NCI-H1694 treated with DMSO at 0.1 percent for 48 hours (cell line): ENCODE measurements at regions not wholly inside any gene's neighbourhood (a gene's known extent, or its start where the extent isn't known, plus 50 kb on each side); places are given as distances from the start of the nearest gene placed in this dataset.

ENCODE experiments used
- DNase-seq: peaks from one replicate; lab custom pipeline; 2025; lab: John Stamatoyannopoulos, UW

GRCh38 chr17:79443026-79443425, 167.8 kb downstream of the RBFOX3 start:
- no peak for DNase-seq

- DNase-seq, result no peak
Measured at GRCh38 chr17:79441356-79442160, 169.3 kb downstream of the RBFOX3 start.

- no peak for DNase-seq
Measured at GRCh38 chr17:79440251-79440650, 170.6 kb downstream of the RBFOX3 start.

DNA sequence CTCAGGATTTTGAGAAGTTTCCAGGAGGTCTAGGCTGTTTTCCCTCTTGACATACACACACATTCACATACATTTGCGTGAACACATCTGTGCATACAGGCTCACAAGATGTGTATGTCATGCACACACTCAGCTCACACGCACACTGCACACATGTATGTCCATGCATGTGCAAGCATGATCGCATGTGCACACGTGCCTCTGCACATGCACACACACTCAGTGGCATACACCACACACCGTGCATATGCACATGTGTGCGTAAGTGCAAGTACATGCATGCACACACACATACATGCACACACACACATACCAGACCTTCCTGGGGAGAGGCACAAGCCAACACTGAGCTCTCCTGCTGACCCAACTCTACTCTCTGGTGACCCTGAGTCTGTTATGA, 171.4 kb downstream of the RBFOX3 start:
- no peak for DNase-seq

DNA sequence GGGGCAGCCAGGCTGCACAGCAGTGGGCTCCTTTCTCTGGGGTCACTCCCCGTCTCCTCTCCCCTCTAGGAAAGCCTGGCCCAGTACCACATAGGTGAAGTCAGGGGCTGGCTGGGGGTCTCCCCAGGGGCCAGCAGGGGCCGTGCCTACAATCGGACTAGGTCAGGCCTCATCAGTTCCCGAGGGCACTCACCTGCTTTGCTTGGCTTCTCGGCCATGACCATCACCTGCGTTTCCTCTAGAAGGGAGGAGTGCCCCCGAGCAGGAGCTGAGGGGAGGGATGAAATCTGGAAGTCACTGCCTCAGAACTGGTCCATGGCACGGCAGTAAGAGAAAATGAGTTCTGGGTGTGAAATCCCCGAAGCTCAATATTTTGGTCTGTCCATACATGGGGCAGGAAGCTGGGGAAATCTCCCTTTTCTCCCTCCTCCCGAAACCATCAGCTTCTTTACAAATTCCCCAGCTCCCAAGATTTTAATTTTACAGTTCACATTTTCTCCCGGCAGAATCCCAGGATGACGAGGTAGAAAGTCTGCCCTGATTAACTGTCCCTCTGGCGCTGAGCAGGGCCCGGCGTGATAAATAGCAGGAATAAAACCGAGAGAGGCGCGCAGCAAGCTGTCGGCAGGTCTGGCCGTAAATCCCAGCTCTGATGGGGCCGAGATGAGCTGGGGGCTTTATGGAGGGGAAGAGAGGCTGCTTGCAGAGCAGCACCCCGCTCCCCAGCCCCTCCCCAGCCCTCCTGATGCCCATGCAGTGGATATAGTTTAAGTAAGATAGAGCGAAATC, 172.1 kb downstream of the RBFOX3 start:
- no peak for DNase-seq

DNA sequence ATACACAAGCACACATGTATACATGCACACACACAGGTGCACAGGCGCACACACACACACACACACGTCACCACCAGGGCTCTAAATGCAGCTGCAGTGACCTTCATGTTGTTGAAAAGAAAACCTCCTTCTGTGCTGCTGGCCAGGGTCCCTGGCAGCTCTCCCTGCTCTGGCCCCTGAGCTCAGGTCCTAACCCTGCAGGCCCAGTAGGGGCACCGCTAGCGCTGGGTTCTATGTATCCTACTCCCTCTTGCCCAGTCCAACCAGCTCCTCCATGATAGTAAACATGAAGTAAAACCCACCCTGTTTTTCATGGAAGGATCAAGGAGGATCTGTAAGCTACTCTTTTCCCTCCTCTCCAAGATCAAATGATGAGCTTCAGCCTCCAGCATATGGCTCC, 172.8 kb downstream of the RBFOX3 start:
- DNase-seq, result no peak

DNA sequence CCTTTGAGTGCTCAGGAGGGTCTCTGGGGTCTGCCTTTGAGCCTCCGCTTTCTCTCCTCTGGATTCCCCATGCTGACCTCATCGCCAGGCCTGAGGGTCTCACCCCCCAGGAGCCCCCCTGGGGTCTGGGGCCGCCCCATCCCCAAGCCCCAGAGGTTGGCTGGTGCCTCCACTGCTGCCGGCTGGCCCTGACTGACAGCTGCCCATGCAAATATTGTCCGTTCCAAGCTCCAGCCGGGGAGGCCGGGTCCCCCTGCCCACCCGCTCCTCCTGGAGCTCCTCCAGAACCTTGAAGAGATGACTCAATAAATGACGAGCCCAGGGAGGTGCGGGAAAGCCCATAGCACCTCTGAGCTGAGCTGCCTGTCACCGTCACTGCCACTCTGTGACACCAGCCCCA, 173.8 kb downstream of the RBFOX3 start:
- DNase-seq, result no peak

- no peak for DNase-seq
Measured at GRCh38 chr17:79435962-79436361, 174.9 kb downstream of the RBFOX3 start.

DNA sequence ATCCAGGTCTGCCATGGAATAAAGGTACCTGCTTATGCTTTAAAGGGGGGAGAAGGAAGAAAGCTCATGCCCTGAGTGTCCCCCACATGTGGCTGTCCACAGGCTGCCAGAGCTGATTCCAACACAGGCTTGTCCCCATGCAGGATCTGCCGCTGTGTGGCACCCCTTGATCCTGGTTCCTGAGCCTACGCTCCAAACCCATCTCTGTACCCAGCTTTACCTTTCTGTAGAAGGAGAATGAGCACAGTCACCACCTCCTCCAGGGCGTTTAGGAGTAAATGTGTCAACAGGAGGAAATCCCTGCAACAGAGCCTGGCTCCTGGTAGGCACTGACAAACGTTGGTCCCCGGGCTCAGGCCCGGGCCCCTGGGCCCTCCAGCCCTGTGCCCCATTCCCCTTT, 175.6 kb downstream of the RBFOX3 start:
- DNase-seq, result no peak

GRCh38 chr17:79434215-79434614, 176.6 kb downstream of the RBFOX3 start:
- no peak for DNase-seq

DNA sequence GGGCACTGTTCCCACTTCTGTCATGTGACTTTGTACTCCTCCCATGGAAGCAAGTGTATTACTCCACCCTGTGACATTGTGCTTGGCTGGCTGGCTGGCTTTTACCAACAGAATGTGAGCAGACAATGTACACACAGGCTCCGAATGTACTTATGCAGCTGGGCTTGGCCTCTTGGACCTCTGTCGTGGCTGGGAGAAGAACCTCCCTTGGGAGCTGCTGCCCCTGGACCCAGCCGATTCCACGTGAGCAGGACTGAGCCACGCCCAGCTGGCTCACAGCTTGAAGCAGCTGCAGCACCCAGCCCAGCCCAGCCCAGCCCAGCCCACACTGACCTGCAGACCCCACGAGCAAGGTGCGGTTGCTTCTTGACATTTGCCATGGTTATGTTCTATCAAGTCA, 177.5 kb downstream of the RBFOX3 start:
- DNase-seq, result no peak

- DNase-seq, result no peak
Measured at GRCh38 chr17:79431175-79431574, 179.7 kb downstream of the RBFOX3 start.

DNA sequence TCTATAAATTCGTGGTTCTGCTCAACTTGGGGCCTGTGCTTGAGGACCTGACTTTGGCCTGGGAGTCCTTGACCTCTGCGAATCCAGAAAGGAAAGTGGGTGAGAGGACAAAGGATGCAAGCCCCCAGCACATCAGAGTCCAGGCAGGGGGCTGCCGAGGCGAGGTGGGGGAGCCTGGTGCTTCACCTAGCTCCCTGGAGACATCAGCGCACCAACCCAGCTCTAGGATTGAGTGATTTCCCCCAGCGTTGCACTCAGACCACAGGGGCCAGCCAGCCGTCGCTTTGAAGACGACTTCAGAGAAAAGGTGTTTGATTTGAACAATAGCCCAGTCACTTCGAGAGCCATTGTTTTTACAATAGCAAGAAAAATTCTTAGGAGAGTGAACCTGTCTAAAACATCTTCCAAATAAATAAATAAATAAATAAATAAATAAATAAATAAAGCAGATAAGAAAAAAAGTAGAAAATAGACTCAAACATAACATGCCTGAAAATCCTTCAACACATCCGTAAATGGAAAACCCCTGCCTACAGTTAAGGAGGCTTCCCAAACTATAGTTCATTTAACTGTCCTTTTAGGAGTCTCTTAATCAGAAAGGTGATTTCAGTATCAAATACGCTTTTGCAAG, 180.9 kb downstream of the RBFOX3 start:
- DNase-seq, result no peak

DNA sequence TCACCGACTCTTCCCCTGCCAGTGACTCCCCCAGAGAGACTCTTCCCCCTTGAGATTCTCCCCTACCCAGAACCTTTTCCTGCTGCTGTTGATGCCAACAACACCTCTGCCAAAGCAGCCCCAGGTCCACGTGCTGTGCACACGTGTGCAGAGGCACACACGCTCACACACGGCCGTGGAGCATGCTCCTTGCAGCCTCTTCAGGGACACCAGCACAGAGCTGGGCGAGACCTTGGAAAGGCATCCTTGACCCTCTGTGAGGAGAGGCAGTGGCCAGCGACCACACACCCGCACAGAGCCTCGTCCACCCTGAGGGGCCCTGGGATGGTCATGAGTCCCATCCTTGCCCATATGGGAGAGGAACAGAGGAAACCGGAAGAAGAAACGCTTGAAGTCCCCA, 181.9 kb downstream of the RBFOX3 start:
- no peak for DNase-seq

GRCh38 chr17:79427621-79428539, 183.0 kb downstream of the RBFOX3 start:
- DNase-seq, result no peak

- DNase-seq, result no peak
Measured at GRCh38 chr17:79425686-79426085, 185.2 kb downstream of the RBFOX3 start.

- DNase-seq, result no peak
Measured at GRCh38 chr17:79424471-79425185, 186.2 kb downstream of the RBFOX3 start.

DNA sequence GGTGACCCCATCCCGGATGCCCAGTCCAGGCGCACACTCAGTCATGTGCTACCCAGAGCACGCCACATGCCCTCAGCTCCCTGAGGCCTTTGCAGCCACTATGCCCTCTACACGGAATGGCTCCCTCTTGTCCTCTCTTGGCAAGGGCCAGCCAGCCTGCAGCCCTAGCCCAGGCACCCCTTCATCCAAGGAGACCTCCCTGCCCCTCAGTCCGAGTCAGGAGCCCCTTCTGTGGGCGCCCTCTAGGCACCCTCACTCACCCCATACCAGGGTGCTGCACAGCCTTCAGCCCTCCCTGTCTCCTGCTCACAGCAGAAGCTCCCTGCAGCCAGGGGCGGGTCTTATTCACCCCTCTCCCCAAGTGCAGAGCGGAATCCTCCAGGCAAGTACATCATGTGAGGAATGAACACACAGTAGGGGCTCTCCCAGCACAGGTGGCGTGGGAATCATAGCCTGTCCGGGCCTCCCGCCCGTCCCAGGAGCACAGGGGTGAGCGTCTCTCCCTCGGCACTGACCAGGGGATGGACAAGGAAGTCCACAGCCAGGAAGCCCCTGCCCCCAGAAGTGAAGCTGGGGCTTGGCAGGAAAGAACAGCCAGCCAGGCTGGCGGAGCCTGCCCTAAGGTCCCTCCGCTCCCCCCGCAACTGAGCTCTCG, 186.9 kb downstream of the RBFOX3 start:
- no peak for DNase-seq

DNA sequence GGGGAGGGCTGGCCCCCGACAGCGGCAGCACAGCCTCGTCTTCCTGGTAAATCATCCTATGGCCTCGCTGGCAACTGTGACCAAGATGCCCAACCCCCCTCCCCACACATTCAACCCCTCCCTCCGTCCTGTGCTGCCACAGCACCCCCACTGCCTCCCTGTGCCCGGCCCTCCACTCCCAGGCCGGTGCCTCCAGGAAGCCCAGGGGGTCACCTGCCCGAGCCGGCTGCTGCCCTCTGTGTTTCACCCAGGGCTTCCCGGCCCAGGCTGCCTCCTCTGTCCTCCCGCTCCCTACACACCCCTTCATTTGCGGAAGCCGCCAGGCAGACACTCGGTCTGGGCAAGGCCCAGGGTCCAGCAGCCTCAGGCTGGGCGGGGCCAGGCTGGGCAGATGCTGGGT, 188.6 kb downstream of the RBFOX3 start:
- no peak for DNase-seq

- DNase-seq, result no peak
Measured at GRCh38 chr17:79420318-79421243, 190.3 kb downstream of the RBFOX3 start.
